ENCODE measurements at regions not wholly inside any gene's neighbourhood (a gene's known extent, or its start where the extent isn't known, plus 50 kb on each side); places are given as distances from the start of the nearest gene placed in this dataset.

DNA sequence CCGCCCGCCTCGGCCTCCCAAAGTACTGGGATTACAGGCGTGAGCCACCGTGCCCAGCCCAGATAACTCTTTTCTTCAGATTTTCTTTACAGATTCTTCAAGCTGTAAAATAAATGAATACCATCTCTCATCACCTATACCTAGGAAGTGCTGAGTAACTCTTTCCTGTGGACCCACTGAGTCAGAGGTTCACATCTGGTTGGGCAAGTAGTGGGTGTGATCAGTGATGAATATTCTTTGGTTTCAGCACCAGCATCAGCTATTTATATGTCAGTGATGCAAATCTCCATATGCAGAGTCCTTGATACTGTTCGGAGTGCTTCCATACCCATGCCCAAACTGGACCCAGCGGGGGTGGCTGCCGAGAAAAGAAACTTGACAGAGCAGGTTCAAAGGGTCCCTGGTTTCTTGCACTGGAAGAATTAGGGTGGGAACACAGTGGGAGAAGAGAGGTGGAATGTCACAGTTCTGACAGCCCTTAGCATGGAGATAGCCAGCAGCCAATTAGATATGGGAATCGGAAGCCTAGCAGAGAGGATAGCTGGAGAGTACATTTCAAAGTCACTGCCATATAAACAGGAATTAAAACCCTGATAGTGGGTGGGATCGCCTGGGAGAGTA is 64.9 kb upstream of the DDR1 start:
- no peak for TF ChIP-seq POLR2AphosphoS5 (IDR thresholded peaks at IDR 0.05; ENCODE audit: low read depth, low read length)
- no peak for TF ChIP-seq POLR2A (IDR thresholded peaks at IDR 0.05; ENCODE audit: low read depth, low read length)
- TF ChIP-seq TAF1 (IDR thresholded peaks at IDR 0.05; ENCODE audit: low read depth, low read length), result no peak
- no peak for TF ChIP-seq PAX5 (IDR thresholded peaks at IDR 0.05; ENCODE audit: insufficient read depth, low read length, severe bottlenecking)
